MM.1S (cell line): ENCODE measurements at regions not wholly inside any gene's neighbourhood (a gene's known extent, or its start where the extent isn't known, plus 50 kb on each side); places are given as distances from the start of the nearest gene placed in this dataset.

Experiments used
- DNase-seq: peaks from one replicate; pipeline ENCODE4 v3.0.0-alpha.2; 2015
- H2AFZ ChIP-seq: fragments of 300-600 bp; sonication (generic); 2 replicates; pipeline ENCODE4 v1.6.0; 2016; ENCODE audit warnings: antibody characterized with exemption, low read length
- H3F3A ChIP-seq: fragments of 300-600 bp; sonication (generic); 2 replicates; pipeline ENCODE4 v1.6.1; 2016; ENCODE audit warnings: mild to moderate bottlenecking, antibody characterized with exemption, low read length, moderate library complexity, mixed read lengths; ENCODE audit not compliant: insufficient read depth
- H3K27ac ChIP-seq: fragments of 300-600 bp; sonication (generic); 2 replicates; pipeline ENCODE4 v1.5.1; 2016; ENCODE audit warnings: mild to moderate bottlenecking, low read length
- H3K27me3 ChIP-seq: fragments of 300-600 bp; sonication (generic); replicated peaks from 2 replicates; pipeline ENCODE4 v1.6.0; 2016; ENCODE audit warnings: low read length; ENCODE audit not compliant: insufficient read depth
- H3K36me3 ChIP-seq: fragments of 300-600 bp; sonication (generic); replicated peaks from 2 replicates; pipeline ENCODE4 v1.6.1; 2016; ENCODE audit warnings: mild to moderate bottlenecking, low read length, mixed read lengths; ENCODE audit not compliant: insufficient read depth
- H3K4me1 ChIP-seq: fragments of 300-600 bp; sonication (generic); 2 replicates; pipeline ENCODE4 v1.6.1; 2016; ENCODE audit warnings: low read length, mixed read lengths
- H3K4me2 ChIP-seq: fragments of 300-600 bp; sonication (generic); 2 replicates; pipeline ENCODE4 v1.6.0; 2016; ENCODE audit warnings: low read depth, low read length
- H3K4me3 ChIP-seq: fragments of 300-600 bp; sonication (generic); 2 replicates; pipeline ENCODE4 v1.5.1; 2016; ENCODE audit warnings: low read length, mixed read lengths
- H3K79me2 ChIP-seq: fragments of 300-600 bp; sonication (generic); 2 replicates; pipeline ENCODE4 v1.6.1; 2016; ENCODE audit warnings: mixed run types, low read length, mixed read lengths
- H3K9ac ChIP-seq: fragments of 300-600 bp; sonication (generic); 2 replicates; pipeline ENCODE4 v1.6.1; 2016; ENCODE audit warnings: low read length, mixed read lengths
- H3K9me2 ChIP-seq: fragments of 300-600 bp; sonication (generic); replicated peaks from 2 replicates; pipeline ENCODE4 v1.6.1; 2016; ENCODE audit warnings: mild to moderate bottlenecking, low read length, mixed read lengths; ENCODE audit not compliant: insufficient read depth
- H3K9me3 ChIP-seq: fragments of 300-600 bp; sonication (generic); replicated peaks from 2 replicates; pipeline ENCODE4 v1.6.1; 2016; ENCODE audit warnings: mild to moderate bottlenecking, low read length, mixed read lengths; ENCODE audit not compliant: insufficient read depth
- H4K20me1 ChIP-seq: fragments of 300-600 bp; sonication (generic); 2 replicates; pipeline ENCODE4 v1.6.1; 2016; ENCODE audit warnings: mild to moderate bottlenecking, low read length, moderate library complexity, mixed read lengths; ENCODE audit not compliant: insufficient read depth
- CTCF ChIP-seq: fragments of 300-600 bp; sonication (generic); IDR thresholded peaks from 2 replicates; pipeline ENCODE4 v1.5.1; 2016; ENCODE audit warnings: antibody characterized with exemption, low read length, mixed read lengths
- EZH2 ChIP-seq: fragments of 300-600 bp; sonication (generic); optimal IDR thresholded peaks from 2 replicates; pipeline ENCODE3; 2017; ENCODE audit warnings: low read depth, mild to moderate bottlenecking, antibody characterized with exemption, low read length, mixed read lengths
- EZH2phosphoT487 ChIP-seq: fragments of 300-600 bp; sonication (generic); IDR thresholded peaks from 2 replicates; pipeline ENCODE4 v1.6.1; 2018; ENCODE audit warnings: antibody characterized with exemption, low read length

GRCh38 chr14:29092121-29092520, 325.5 kb downstream of the FOXG1 start:
- Histone ChIP-seq H3K4me1 (no peaks in the 10 kb centered on the region), H3F3A (no peaks in the 10 kb centered on the region), H3K4me3 (no peak overlapping the region), H3K9me3 (no peaks in the 10 kb centered on the region), H3K79me2 (no peaks in the 10 kb centered on the region), H3K9ac (no peak overlapping the region), H2AFZ (no peak overlapping the region), H3K9me2 (no peaks in the 10 kb centered on the region), H3K4me2 (no peak overlapping the region), H3K27ac (no peak overlapping the region), H3K36me3 (no peaks in the 10 kb centered on the region), H3K27me3 (no peaks in the 10 kb centered on the region), H4K20me1 (no peaks in the 10 kb centered on the region)
- TF ChIP-seq CTCF (no peak), EZH2phosphoT487 (no peak), EZH2 (no peak)
- no peak for DNase-seq

- Histone ChIP-seq H4K20me1 (no peaks in the 10 kb centered on the region), H3K79me2 (no peaks in the 10 kb centered on the region), H3F3A (no peaks in the 10 kb centered on the region), H3K4me3 (no peak overlapping the region), H3K27me3 (no peaks in the 10 kb centered on the region), H3K4me1 (no peaks in the 10 kb centered on the region), H3K4me2 (no peak overlapping the region), H3K36me3 (no peaks in the 10 kb centered on the region), H2AFZ (no peak overlapping the region), H3K9me2 (no peaks in the 10 kb centered on the region), H3K9me3 (no peaks in the 10 kb centered on the region), H3K27ac (no peak overlapping the region), H3K9ac (no peak overlapping the region)
- no peak for DNase-seq
- TF ChIP-seq EZH2phosphoT487 (no peak), CTCF (no peak), EZH2 (no peak)
Observed at GRCh38 chr14:29097476-29097875, 330.9 kb downstream of the FOXG1 start.

- DNase-seq = no peak
- no peaks in the 10 kb centered on the region for H3K9me3 ChIP-seq
Observed at GRCh38 chr14:29098656-29099055, 332.1 kb downstream of the FOXG1 start.

More at GRCh38 chr14:29098656-29099055, 332.1 kb downstream of the FOXG1 start:
- Histone ChIP-seq H3K36me3 (no peaks in the 10 kb centered on the region), H3K4me1 (no peaks in the 10 kb centered on the region), H2AFZ (no peak overlapping the region), H3K9ac (no peak overlapping the region), H3F3A (no peaks in the 10 kb centered on the region), H3K79me2 (no peaks in the 10 kb centered on the region), H3K27me3 (no peaks in the 10 kb centered on the region), H3K4me2 (no peak overlapping the region), H3K9me2 (no peaks in the 10 kb centered on the region), H3K27ac (no peak overlapping the region), H4K20me1 (no peaks in the 10 kb centered on the region), H3K4me3 (no peak overlapping the region)
- TF ChIP-seq CTCF = no peak
- no peak for TF ChIP-seq EZH2
- no peak for TF ChIP-seq EZH2phosphoT487
